ENCODE measurements at regions not wholly inside any gene's neighbourhood (a gene's known extent, or its start where the extent isn't known, plus 50 kb on each side); places are given as distances from the start of the nearest gene placed in this dataset.

DNA sequence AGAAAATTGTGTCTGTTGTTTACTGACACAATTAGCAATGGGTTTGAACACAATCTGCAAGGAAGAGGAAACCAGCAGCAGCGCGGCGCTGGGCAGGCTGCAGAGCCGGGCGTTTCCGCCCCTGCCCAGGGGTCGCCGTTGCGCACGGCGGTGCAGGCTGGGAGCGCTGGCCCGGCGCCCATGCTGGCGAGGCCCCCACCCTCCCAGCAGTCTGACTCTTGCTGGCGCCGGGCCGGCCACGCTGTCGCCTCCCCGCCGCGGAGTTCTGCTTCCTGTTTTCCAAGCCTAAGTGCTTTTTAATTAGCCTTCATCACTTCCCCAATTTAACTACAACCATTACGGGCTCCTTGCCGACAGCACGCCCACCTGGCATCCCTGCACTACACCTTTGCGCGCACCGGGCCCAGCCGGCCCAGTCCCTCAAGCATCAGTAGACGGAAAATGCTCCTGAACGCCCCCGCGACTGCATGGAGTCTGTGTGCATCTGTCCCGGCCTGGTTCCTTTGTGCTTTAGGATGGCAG, 212.1 kb downstream of the GXYLT1 start:
- peak; percentile 78 for DNase-seq (ENCODE audit: low spot score)

- no peak for DNase-seq (ENCODE audit: low spot score)
Measured at GRCh38 chr12:41930866-41931437, 213.7 kb downstream of the GXYLT1 start.

- DNase-seq (ENCODE audit: low spot score) = no peak
Measured at GRCh38 chr12:41924111-41924510, 220.6 kb downstream of the GXYLT1 start.

- no peak for DNase-seq (ENCODE audit: low spot score)
Measured at GRCh38 chr12:41923351-41923750, 221.3 kb downstream of the GXYLT1 start.

DNA sequence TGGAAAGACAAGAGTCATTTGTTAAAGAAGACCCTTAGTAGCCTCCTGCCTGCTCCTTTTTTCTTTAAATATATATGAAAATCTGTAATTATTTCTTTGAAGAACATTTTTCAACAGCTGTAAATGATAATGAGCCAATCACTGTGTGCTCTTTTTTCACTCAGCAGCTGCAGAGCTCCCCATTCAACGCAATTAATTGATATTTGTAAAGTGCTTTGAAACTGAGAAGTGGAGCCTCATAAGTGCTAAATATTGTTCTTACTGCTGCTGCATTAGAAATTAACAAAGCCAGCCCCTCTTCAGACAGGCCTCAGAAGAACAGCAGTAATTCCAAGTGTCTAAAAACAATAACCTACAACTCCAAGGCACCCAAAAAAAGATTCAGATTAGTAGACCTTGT, 224.3 kb downstream of the GXYLT1 start:
- DNase-seq (ENCODE audit: low spot score) = no peak

- peak; percentile 34 for DNase-seq (ENCODE audit: low spot score)
Measured at GRCh38 chr12:41919526-41920261, 225.0 kb downstream of the GXYLT1 start.

GRCh38 chr12:41919048-41919447, 225.6 kb downstream of the GXYLT1 start:
- DNase-seq (ENCODE audit: low spot score) = no peak

GRCh38 chr12:41917938-41918341, 226.7 kb downstream of the GXYLT1 start:
- DNase-seq (ENCODE audit: low spot score) = no peak

- no peak for DNase-seq (ENCODE audit: low spot score)
Measured at GRCh38 chr12:41917181-41917580, 227.5 kb downstream of the GXYLT1 start.

DNA sequence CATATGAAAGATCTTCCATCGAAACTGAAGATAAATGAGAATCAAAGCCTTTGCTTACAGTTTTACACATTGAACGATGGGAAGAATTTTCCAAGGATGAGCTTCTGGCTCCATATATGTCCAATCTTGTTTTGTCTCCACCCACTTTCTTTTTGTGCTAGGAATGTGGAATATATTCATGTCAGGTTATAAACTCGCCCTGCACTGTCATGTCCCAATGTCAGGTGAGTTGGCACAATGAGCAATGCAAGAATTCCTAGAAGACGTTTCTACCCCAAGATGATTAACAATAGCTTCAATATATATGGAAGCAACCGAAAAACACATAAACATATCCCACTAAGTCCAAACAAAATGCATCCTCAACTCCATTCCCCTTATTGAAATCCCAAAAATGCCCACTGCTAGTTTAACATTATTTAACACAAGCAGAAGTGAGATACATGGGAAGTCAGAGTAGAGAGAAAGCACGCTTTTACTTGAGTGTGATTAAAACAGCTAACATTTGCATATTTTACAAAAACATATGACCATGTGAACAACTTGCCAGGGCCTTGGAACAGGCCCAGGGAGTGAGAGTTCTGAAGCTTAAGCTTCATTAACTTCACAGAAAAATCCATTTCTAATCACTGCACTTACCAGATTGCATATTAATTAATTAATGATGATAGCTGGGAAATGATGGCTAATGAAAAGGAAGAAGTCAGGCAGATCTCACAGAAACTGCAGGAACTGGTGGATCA, 233.9 kb downstream of the GXYLT1 start:
- DNase-seq (ENCODE audit: low spot score) = no peak

GRCh38 chr12:41908206-41908605, 236.5 kb downstream of the GXYLT1 start:
- no peak for DNase-seq (ENCODE audit: low spot score)

DNA sequence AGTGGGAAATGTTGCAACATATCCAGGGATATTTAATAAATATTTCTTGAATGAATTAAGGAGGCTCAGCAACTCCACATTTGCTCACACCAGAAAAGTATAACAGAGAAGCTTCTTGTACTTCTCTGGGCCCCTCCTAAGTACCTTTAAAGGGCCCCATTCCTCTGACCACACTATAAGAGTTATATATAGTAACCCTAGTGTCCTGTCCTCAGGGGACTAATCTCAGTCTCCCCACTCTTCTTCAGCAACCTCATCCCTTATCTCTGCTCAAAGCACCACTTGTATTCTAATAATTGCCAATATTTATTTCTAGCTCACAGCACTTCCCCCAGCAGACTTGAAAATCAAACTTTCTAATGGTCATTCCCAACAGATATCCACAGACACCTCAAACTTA, 237.1 kb downstream of the GXYLT1 start:
- DNase-seq (ENCODE audit: low spot score) = no peak

DNA sequence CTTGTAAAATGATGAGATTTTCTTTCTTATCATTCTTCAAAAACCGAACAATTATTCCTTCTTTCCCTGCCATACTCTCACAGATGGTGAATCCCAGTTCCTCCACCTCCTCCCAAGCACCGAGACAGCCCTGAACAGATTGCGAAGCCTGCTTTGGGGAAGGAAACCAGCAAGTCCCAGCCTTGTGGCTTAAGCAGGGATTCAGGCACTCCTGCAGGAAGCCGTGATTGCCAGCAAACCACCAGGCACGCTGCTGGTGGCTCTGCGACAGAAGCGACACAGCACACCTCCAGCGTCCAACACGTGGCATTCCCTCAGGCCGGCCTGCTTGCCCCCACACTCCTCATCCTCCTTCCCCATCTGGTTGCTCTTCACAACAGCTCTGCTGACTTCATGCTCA, 237.7 kb downstream of the GXYLT1 start:
- peak; percentile 33 for DNase-seq (ENCODE audit: low spot score)

DNA sequence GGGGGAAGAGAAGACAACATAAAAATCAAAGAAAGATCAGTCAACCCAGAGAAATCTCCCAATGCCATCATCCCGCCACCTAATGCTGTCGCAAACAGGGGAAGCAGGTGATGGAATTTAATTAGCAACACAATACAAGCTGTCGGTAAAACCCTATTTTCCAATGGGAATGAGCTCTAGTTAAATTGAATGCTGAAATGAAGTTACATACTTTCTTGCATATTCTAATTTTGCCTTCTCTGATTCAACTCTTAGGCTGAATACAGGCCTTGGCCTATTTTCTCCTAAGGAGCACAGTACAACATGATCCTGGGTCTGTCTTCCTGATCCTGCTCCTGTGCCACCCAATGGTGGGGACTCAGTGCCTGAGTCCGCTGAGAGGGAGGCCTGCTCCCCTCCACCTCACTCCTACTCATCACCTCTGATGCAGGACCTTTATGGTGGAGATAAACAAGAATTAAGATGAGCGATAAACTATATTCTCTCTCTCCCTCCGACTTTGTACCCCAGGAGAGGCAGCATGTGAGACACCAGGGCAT, 238.8 kb downstream of the GXYLT1 start:
- no peak for DNase-seq (ENCODE audit: low spot score)

DNA sequence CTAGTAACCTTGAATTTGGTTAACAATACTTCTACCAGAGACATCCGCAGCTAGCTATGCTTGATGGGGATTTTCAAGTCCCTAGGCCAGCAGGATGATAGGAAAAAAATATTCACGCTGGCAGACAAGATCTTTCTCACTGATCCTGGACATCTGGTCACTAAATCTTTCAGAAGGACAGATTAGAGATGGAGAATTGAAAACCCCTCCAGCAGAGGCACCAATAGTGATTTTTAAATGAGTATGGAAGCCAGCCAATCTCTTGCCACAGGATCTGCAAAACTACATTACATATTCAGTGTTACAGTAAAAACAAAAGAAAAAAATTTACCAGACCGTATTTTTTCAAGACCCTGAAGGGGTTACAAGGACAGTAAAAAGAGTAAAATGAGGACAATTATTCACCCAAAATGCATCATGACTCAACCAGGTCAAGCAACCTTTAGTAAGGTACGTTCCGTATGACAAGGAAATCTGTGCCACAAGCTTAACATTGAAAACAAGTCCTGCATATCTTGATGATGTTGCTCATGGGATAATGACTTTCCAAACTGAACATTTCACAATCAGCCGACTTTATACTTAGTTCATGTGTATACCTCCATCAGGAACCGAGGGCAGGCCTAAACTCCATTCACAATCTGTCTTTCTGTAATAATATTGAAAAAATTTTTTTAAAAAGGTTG, 239.5 kb downstream of the GXYLT1 start:
- DNase-seq (ENCODE audit: low spot score) = no peak

DNA sequence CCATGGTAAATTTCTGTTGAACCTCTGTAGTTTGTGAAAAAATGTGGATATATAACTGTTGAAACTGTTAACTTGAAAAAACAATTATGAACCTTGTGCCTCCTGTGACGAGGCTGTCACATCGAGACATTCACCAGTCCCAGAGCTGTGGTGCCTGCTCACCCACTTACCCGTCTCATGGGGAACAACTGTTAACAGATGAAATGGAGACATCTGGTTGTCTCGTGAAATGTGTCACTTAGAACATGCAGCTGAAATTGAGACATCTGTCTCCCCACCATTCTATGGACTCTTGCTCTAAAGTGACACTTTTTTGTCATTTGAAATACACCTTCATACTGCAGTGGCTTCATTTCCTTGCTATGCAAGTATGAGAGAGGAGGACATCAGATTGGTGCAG, 240.6 kb downstream of the GXYLT1 start:
- DNase-seq (ENCODE audit: low spot score) = no peak

- no peak for DNase-seq (ENCODE audit: low spot score)
Measured at GRCh38 chr12:41903014-41903708, 241.5 kb downstream of the GXYLT1 start.

DNA sequence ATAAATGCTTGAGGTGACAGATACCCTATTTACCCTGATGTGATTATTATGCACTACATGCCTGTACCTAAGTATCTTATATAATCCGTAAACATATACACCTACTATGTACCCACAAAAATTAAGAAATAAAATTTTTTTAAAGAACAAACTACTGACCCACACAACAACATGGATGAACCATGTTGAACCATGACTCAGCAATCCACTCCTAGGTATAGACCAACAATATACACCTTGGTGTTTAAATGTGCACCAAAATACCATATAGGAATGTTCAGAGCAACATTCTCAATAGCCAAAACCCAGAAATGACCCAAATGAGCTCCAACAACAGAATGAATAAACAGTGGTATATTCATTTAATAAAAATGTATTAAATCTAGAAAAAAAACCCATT, 245.1 kb downstream of the GXYLT1 start:
- no peak for DNase-seq (ENCODE audit: low spot score)

- DNase-seq (ENCODE audit: low spot score) = no peak
Measured at GRCh38 chr12:41897593-41897992, 247.1 kb downstream of the GXYLT1 start.

DNA sequence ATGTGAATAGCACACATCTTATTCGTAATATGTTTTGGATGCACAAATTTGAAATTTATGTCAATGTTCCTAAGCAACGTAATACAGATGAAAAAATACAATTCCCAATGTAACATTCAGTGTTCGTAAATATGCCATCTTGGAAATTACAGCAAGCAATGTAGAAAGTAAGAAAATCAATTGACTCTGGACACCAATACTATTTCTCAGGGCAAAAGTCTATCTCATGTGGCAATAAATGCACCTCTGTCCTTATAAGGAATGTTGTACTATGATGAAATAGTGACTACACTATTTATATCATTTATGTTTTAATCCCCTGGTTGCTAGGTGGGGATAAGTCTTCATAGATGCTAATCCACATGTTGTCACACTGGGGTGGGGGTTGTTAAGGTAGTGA, 251.2 kb downstream of the GXYLT1 start:
- no peak for DNase-seq (ENCODE audit: low spot score)

DNA sequence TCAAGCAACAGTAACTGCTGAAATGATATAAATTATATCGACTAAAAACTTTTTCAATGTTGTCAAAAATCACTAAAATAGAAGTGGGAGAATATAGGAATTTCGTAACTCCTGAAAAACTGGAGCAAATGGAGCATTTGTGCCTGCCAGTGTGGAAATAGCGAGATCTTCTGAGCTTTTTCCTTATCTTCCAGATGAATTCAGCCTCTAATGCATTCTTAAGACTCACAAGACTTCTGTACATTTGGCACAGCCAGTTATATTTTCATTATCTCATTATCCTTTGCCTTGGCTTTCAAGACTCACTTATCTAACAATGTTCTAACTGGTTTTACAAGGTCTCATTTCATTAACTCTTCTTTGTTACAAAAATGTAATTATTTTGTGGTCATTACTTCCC, 252.4 kb downstream of the GXYLT1 start:
- no peak for DNase-seq (ENCODE audit: low spot score)

GRCh38 chr12:41891226-41891625, 253.4 kb downstream of the GXYLT1 start:
- DNase-seq (ENCODE audit: low spot score) = no peak
